WTC11 (cell line): ENCODE measurements at regions not wholly inside any gene's neighbourhood (a gene's known extent, or its start where the extent isn't known, plus 50 kb on each side); places are given as distances from the start of the nearest gene placed in this dataset.

Experiments used
- ATAC-seq: fragments of 200-7000 bp; cut with Tn5 transposase; 2 replicates; pipeline ENCODE4 v1.10.0; 2021; ENCODE audit warnings: mild to moderate bottlenecking, moderate library complexity
- CTCF ChIA-PET: fragments of 300-600 bp; sonication (Branson Sonifier 250); formaldehyde crosslinking; loops from one replicate; lab custom pipeline; 2021; ENCODE audit warnings: antibody characterized with exemption; lab: Charles Lee
- POLR2A ChIA-PET: fragments of 350-600 bp; sonication (Branson Sonifier 250); formaldehyde crosslinking; loops from one replicate; lab custom pipeline; 2021; ENCODE audit warnings: antibody characterized with exemption; lab: Charles Lee
- DNase-seq: peaks from one replicate; pipeline ENCODE4 v3.0.0; 2021; ENCODE audit warnings: low spot score
- H3K27ac Mint-ChIP-seq: 2 replicates; pipeline ENCODE4 v1.8.0; 2021; ENCODE audit warnings: mixed read lengths
- H3K27me3 Mint-ChIP-seq: 2 replicates; pipeline ENCODE4 v1.8.0; 2021; ENCODE audit warnings: low read depth, mild to moderate bottlenecking, moderate library complexity, mixed read lengths
- H3K36me3 Mint-ChIP-seq: 2 replicates; pipeline ENCODE4 v1.8.0; 2021; ENCODE audit warnings: mixed read lengths
- H3K4me1 Mint-ChIP-seq: 2 replicates; pipeline ENCODE4 v1.8.0; 2022; ENCODE audit warnings: mixed read lengths
- H3K4me3 Mint-ChIP-seq: 2 replicates; pipeline ENCODE4 v1.8.0; 2021; ENCODE audit warnings: mild to moderate bottlenecking, moderate library complexity, mixed read lengths
- H3K9me3 Mint-ChIP-seq: 2 replicates; pipeline ENCODE4 v1.8.0; 2021; ENCODE audit warnings: mixed read lengths
- AFF4 ChIP-seq: sonication (generic); formaldehyde crosslinking; IDR thresholded peaks from 2 replicates; pipeline ENCODE4 v1.8.1; 2023; ENCODE audit warnings: mild to moderate bottlenecking, missing genetic modification reagents, borderline replicate concordance
- AR ChIP-seq: fragments of 250-450 bp; sonication (Bioruptor Pico); IDR thresholded peaks from 2 replicates; pipeline ENCODE4 v1.9.0; 2021; ENCODE audit warnings: mild to moderate bottlenecking
- ARID4B ChIP-seq: sonication (generic); formaldehyde crosslinking; IDR thresholded peaks from 2 replicates; pipeline ENCODE4 v1.8.0; 2023; ENCODE audit warnings: missing genetic modification reagents, mild to moderate bottlenecking, borderline replicate concordance
- CREB1 ChIP-seq: sonication (generic); formaldehyde crosslinking; IDR thresholded peaks from 2 replicates; pipeline ENCODE4 v1.8.0; 2023; ENCODE audit warnings: mild to moderate bottlenecking, missing genetic modification reagents
- ELF4 ChIP-seq: sonication (generic); formaldehyde crosslinking; IDR thresholded peaks from 2 replicates; pipeline ENCODE4 v1.8.1; 2022; ENCODE audit warnings: low read depth, mild to moderate bottlenecking, moderate library complexity, missing genetic modification reagents
- ETV6 ChIP-seq: sonication (generic); formaldehyde crosslinking; IDR thresholded peaks from 2 replicates; pipeline ENCODE4 v1.8.1; 2022; ENCODE audit warnings: mild to moderate bottlenecking, missing genetic modification reagents
- IRF2 ChIP-seq: sonication (generic); formaldehyde crosslinking; IDR thresholded peaks from 2 replicates; pipeline ENCODE4 v1.8.0; 2022; ENCODE audit warnings: low read depth, missing genetic modification reagents, borderline replicate concordance
- MAX ChIP-seq: sonication (generic); formaldehyde crosslinking; IDR thresholded peaks from 2 replicates; pipeline ENCODE4 v1.8.0; 2022; ENCODE audit warnings: mild to moderate bottlenecking, missing genetic modification reagents
- MXD4 ChIP-seq: fragments of 250-450 bp; sonication (Bioruptor Pico); IDR thresholded peaks from 2 replicates; pipeline ENCODE4 v1.8.0; 2021; ENCODE audit warnings: mild to moderate bottlenecking, moderate library complexity, borderline replicate concordance
- NFE2L1 ChIP-seq: sonication (generic); formaldehyde crosslinking; IDR thresholded peaks from 2 replicates; pipeline ENCODE4 v1.8.1; 2023; ENCODE audit warnings: missing genetic modification reagents
- PRDM15 ChIP-seq: sonication (generic); formaldehyde crosslinking; IDR thresholded peaks from 2 replicates; pipeline ENCODE4 v1.8.0; 2022; ENCODE audit warnings: missing genetic modification reagents
- RELA ChIP-seq: sonication (generic); formaldehyde crosslinking; IDR thresholded peaks from 2 replicates; pipeline ENCODE4 v1.8.1; 2022; ENCODE audit warnings: missing genetic modification reagents, mild to moderate bottlenecking, borderline replicate concordance
- SMAD3 ChIP-seq: sonication (generic); formaldehyde crosslinking; IDR thresholded peaks from 2 replicates; pipeline ENCODE4 v1.8.0; 2022; ENCODE audit warnings: missing genetic modification reagents, mild to moderate bottlenecking, borderline replicate concordance
- SP1 ChIP-seq: sonication (generic); formaldehyde crosslinking; conservative IDR thresholded peaks from 2 replicates; pipeline ENCODE4 v1.8.1; 2022; ENCODE audit warnings: missing genetic modification reagents
- ZNF121 ChIP-seq: sonication (generic); formaldehyde crosslinking; IDR thresholded peaks from 2 replicates; pipeline ENCODE4 v1.8.0; 2023; ENCODE audit warnings: missing genetic modification reagents
- ZNF219 ChIP-seq: sonication (generic); formaldehyde crosslinking; IDR thresholded peaks from 2 replicates; pipeline ENCODE4 v1.8.0; 2023; ENCODE audit warnings: missing genetic modification reagents, mild to moderate bottlenecking, borderline replicate concordance
- ZNF425 ChIP-seq: fragments of 250-450 bp; sonication (Bioruptor Pico); conservative IDR thresholded peaks from 2 replicates; pipeline ENCODE4 v1.9.0; 2021; ENCODE audit warnings: mild to moderate bottlenecking

- H3K9me3 Mint-ChIP-seq = no peaks in the 10 kb centered on the region
- CTCF ChIA-PET = interaction anchor here (0.8 kb wide), 1 partner anchor 203 kb away, joined by 3 read pairs; no protein-coding TSS in a partner anchor
- no peak for DNase-seq
- TF ChIP-seq ZNF219 (CRISPR knock-in tag) (no peak), AFF4 (CRISPR knock-in tag) (no peak), ZNF425 (CRISPR knock-in tag) (no peak), IRF2 (CRISPR knock-in tag) (no peak), MXD4 (no peak), SMAD3 (CRISPR knock-in tag) (no peak)
- TF ChIP-seq, all 79 proteins: peak for 0
- no peak overlapping the region for H3K4me3 Mint-ChIP-seq
- POLR2A ChIA-PET = no interaction called here
- H3K27ac Mint-ChIP-seq = no peak overlapping the region
- peaks cover 19% of the 10 kb centered on the region for H3K4me1 Mint-ChIP-seq
- H3K36me3 Mint-ChIP-seq = no peaks in the 10 kb centered on the region
- no peak for ATAC-seq
- H3K27me3 Mint-ChIP-seq = no peaks in the 10 kb centered on the region
Measured at GRCh38 chr12:131616043-131616700, 94.7 kb upstream of the SFSWAP start.

- ChIA-PET CTCF (no interaction called here), POLR2A (no interaction called here)
- Mint-ChIP-seq H3K27ac (peak overlapping the region; percentile 68; the same call in 1 of the 2 replicates), H3K36me3 (no peaks in the 10 kb centered on the region), H3K4me1 (peaks cover 25% of the 10 kb centered on the region), H3K27me3 (no peaks in the 10 kb centered on the region), H3K4me3 (no peak overlapping the region), H3K9me3 (no peaks in the 10 kb centered on the region)
- no peak for ATAC-seq
- no peak for DNase-seq
- no peak for TF ChIP-seq SMAD3 (CRISPR knock-in tag)
- TF ChIP-seq NFE2L1 = no peak
- no peak for TF ChIP-seq CREB1 (CRISPR knock-in tag)
- no peak for TF ChIP-seq RELA
- no peak for TF ChIP-seq ZNF121
- no peak for TF ChIP-seq ARID4B (CRISPR knock-in tag)
- TF ChIP-seq ETV6 (CRISPR knock-in tag) = no peak
- no peak for TF ChIP-seq SP1 (CRISPR knock-in tag)
- TF ChIP-seq AR (CRISPR knock-in tag) = no peak
- TF ChIP-seq PRDM15 = no peak
- TF ChIP-seq ELF4 = no peak
- no peak for TF ChIP-seq MAX
Measured at GRCh38 chr12:131616738-131617137, 94.2 kb upstream of the SFSWAP start.
